ENCODE measurements at regions not wholly inside any gene's neighbourhood (a gene's known extent, or its start where the extent isn't known, plus 50 kb on each side); places are given as distances from the start of the nearest gene placed in this dataset.

- Histone ChIP-seq H3K4me1 (ENCODE audit: insufficient read depth, low read length, poor library complexity, severe bottlenecking) (no peaks in the 10 kb centered on the region), H3K27me3 (ENCODE audit: insufficient read depth, low read length, poor library complexity, severe bottlenecking) (no peaks in the 10 kb centered on the region), H2AFZ (ENCODE audit: low read length) (no peak overlapping the region), H4K20me1 (ENCODE audit: insufficient read depth, low read length, poor library complexity, severe bottlenecking) (no peaks in the 10 kb centered on the region), H3K9me3 (ENCODE audit: insufficient read depth, low read depth, low read length) (no peaks in the 10 kb centered on the region), H3K79me2 (ENCODE audit: insufficient read depth, low read length) (no peaks in the 10 kb centered on the region), H3K4me2 (ENCODE audit: low read depth, low read length, poor library complexity, severe bottlenecking) (no peak overlapping the region), H3K4me3 (ENCODE audit: low read length, poor library complexity, severe bottlenecking) (no peak overlapping the region), H3F3A (ENCODE audit: low read depth) (no peaks in the 10 kb centered on the region), H3K36me3 (ENCODE audit: insufficient read depth, low read length) (no peaks in the 10 kb centered on the region), H3K9ac (ENCODE audit: low read depth, low read length, poor library complexity, severe bottlenecking) (no peak overlapping the region), H3K9me2 (replicated peaks; ENCODE audit: low read depth, low read length) (no peaks in the 10 kb centered on the region)
- no peak for TF ChIP-seq EZH2phosphoT487 (IDR thresholded peaks at IDR 0.05; ENCODE audit: borderline replicate concordance)
- TF ChIP-seq, protein P1, sequence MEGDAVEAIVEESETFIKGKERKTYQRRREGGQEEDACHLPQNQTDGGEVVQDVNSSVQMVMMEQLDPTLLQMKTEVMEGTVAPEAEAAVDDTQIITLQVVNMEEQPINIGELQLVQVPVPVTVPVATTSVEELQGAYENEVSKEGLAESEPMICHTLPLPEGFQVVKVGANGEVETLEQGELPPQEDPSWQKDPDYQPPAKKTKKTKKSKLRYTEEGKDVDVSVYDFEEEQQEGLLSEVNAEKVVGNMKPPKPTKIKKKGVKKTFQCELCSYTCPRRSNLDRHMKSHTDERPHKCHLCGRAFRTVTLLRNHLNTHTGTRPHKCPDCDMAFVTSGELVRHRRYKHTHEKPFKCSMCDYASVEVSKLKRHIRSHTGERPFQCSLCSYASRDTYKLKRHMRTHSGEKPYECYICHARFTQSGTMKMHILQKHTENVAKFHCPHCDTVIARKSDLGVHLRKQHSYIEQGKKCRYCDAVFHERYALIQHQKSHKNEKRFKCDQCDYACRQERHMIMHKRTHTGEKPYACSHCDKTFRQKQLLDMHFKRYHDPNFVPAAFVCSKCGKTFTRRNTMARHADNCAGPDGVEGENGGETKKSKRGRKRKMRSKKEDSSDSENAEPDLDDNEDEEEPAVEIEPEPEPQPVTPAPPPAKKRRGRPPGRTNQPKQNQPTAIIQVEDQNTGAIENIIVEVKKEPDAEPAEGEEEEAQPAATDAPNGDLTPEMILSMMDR (conservative IDR thresholded peaks at IDR 0.05; ENCODE audit: low read length) = no peak
These were observed 1298.5 kb downstream of the SUCLG1 start for GRCh38 chr2:83160571-83160970.

DNA sequence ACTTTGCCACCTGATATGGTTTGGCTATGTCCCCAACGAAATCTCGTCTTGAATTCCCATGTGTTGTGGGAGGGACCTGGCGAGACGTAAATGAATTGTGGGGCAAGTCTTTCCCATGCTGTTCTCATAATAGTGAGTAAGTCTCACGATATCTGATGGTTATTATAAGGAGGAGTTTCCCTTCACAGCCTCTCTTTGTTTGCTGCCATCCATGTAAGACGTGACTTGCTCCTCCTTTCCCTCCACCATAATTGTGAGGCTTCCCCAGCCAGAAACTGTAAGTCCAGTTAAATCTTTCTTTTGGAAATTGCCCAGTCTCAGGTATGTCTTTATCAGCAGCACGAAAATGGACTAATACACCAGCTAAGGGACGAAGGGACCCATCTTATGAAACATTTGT, 1303.3 kb downstream of the SUCLG1 start:
- Histone ChIP-seq H3K9me2 (replicated peaks; ENCODE audit: low read depth, low read length) (no peaks in the 10 kb centered on the region), H3K9me3 (ENCODE audit: insufficient read depth, low read depth, low read length) (no peaks in the 10 kb centered on the region), H3K9ac (ENCODE audit: low read depth, low read length, poor library complexity, severe bottlenecking) (no peak overlapping the region), H3K4me2 (ENCODE audit: low read depth, low read length, poor library complexity, severe bottlenecking) (no peak overlapping the region), H3K27me3 (ENCODE audit: insufficient read depth, low read length, poor library complexity, severe bottlenecking) (no peaks in the 10 kb centered on the region), H2AFZ (ENCODE audit: low read length) (no peak overlapping the region), H3K4me1 (ENCODE audit: insufficient read depth, low read length, poor library complexity, severe bottlenecking) (no peaks in the 10 kb centered on the region), H3K4me3 (ENCODE audit: low read length, poor library complexity, severe bottlenecking) (no peak overlapping the region), H3K36me3 (ENCODE audit: insufficient read depth, low read length) (no peaks in the 10 kb centered on the region), H3K79me2 (ENCODE audit: insufficient read depth, low read length) (no peaks in the 10 kb centered on the region), H4K20me1 (ENCODE audit: insufficient read depth, low read length, poor library complexity, severe bottlenecking) (no peaks in the 10 kb centered on the region), H3F3A (ENCODE audit: low read depth) (no peaks in the 10 kb centered on the region)
- TF ChIP-seq, protein P1 (conservative IDR thresholded peaks at IDR 0.05; ENCODE audit: low read length) = no peak
- no peak for TF ChIP-seq EZH2phosphoT487 (IDR thresholded peaks at IDR 0.05; ENCODE audit: borderline replicate concordance)

DNA sequence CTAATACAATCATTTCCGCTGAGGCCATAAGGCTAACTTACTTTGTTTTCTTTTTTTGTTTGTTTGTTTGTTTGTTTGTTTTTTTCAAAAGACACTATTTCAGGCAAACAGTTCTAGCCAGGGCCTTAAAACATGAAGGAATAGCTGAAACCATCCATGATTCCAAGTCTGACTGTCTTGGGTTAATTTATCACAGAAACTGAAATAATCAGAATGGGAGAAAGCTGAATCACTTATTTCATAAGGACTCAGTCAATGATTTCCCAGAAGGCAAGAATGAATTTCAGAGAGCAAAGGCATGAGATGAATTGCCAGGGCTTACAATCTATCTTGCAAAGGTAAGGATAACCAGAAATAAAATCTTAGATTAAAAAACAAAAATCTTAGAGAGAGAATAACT, 1315.1 kb downstream of the SUCLG1 start:
- H3K9ac ChIP-seq (ENCODE audit: low read depth, low read length, poor library complexity, severe bottlenecking) = no peak overlapping the region

More for the DNA sequence above, 1315.1 kb downstream of the SUCLG1 start:
- Histone ChIP-seq H3K79me2 (ENCODE audit: insufficient read depth, low read length) (no peaks in the 10 kb centered on the region), H3K36me3 (ENCODE audit: insufficient read depth, low read length) (no peaks in the 10 kb centered on the region), H3K4me3 (ENCODE audit: low read length, poor library complexity, severe bottlenecking) (no peak overlapping the region), H2AFZ (ENCODE audit: low read length) (no peak overlapping the region), H3K4me1 (ENCODE audit: insufficient read depth, low read length, poor library complexity, severe bottlenecking) (no peaks in the 10 kb centered on the region), H3K27me3 (ENCODE audit: insufficient read depth, low read length, poor library complexity, severe bottlenecking) (no peaks in the 10 kb centered on the region), H3K4me2 (ENCODE audit: low read depth, low read length, poor library complexity, severe bottlenecking) (no peak overlapping the region), H3K9me2 (replicated peaks; ENCODE audit: low read depth, low read length) (no peaks in the 10 kb centered on the region), H4K20me1 (ENCODE audit: insufficient read depth, low read length, poor library complexity, severe bottlenecking) (no peaks in the 10 kb centered on the region), H3K9me3 (ENCODE audit: insufficient read depth, low read depth, low read length) (no peaks in the 10 kb centered on the region), H3F3A (ENCODE audit: low read depth) (no peaks in the 10 kb centered on the region)
- no peak for TF ChIP-seq EZH2phosphoT487 (IDR thresholded peaks at IDR 0.05; ENCODE audit: borderline replicate concordance)
- TF ChIP-seq, protein P1 (conservative IDR thresholded peaks at IDR 0.05; ENCODE audit: low read length) = no peak

All from Loucy (cell line).